PFSK-1 (cell line): ENCODE measurements at regions not wholly inside any gene's neighbourhood (a gene's known extent, or its start where the extent isn't known, plus 50 kb on each side); places are given as distances from the start of the nearest gene placed in this dataset.

Source experiments
- FOXP2 ChIP-seq: optimal IDR thresholded peaks from 2 replicates; pipeline ENCODE3; 2011; ENCODE audit warnings: borderline replicate concordance, control low read depth, inconsistent platforms; ENCODE audit not compliant: insufficient read depth; ENCODE audit errors: extremely low read length, extremely low read depth
- POLR2AphosphoS5 ChIP-seq: IDR thresholded peaks from 2 replicates; pipeline ENCODE4 v1.6.1; 2012; ENCODE audit warnings: low read depth, mild to moderate bottlenecking, control low read depth, low read length, moderate library complexity
- REST ChIP-seq, 2 experiments: IDR thresholded peaks; 2 replicates each; pipeline versions ENCODE4 v1.6.1 to v1.8.0; 2011 to 2012; ENCODE audit warnings: low read depth in 2 of 2, low read length in 2 of 2, control low read depth in 1 of 2, inconsistent platforms in 1 of 2, mild to moderate bottlenecking in 1 of 2, moderate library complexity in 1 of 2; ENCODE audit not compliant: insufficient read depth in 1 of 2
- SIN3A ChIP-seq: IDR thresholded peaks from 2 replicates; pipeline ENCODE4 v1.6.1; 2012; ENCODE audit warnings: mild to moderate bottlenecking, low read length, moderate library complexity, borderline replicate concordance; ENCODE audit not compliant: insufficient read depth
- TAF1 ChIP-seq: IDR thresholded peaks from 2 replicates; pipeline ENCODE4 v1.6.1; 2012; ENCODE audit warnings: low read length, control low read depth, borderline replicate concordance; ENCODE audit not compliant: insufficient read depth

- TF ChIP-seq TAF1, result no peak
- no peak for TF ChIP-seq REST (IDR thresholded peaks at IDR 0.05; ENCODE audit: insufficient read depth in 1 of 2, low read depth in 2 of 2, low read length in 2 of 2)
- no peak for TF ChIP-seq FOXP2
- no peak for TF ChIP-seq POLR2AphosphoS5
- TF ChIP-seq SIN3A, result no peak
These were observed 185.4 kb upstream of the DLGAP1 start for GRCh38 chr18:4640349-4641012.
